GM12873 (cell line): ENCODE measurements at regions not wholly inside any gene's neighbourhood (a gene's known extent, or its start where the extent isn't known, plus 50 kb on each side); places are given as distances from the start of the nearest gene placed in this dataset.

Experiments
- TF ChIP-seq, protein P1 (sequence below): IDR thresholded peaks from 2 replicates; pipeline ENCODE4 v1.5.1; 2012; ENCODE audit warnings: low read depth, mild to moderate bottlenecking, moderate library complexity, low read length, control low read depth; ENCODE audit not compliant: insufficient read depth; ENCODE audit errors: missing control alignments

DNA sequence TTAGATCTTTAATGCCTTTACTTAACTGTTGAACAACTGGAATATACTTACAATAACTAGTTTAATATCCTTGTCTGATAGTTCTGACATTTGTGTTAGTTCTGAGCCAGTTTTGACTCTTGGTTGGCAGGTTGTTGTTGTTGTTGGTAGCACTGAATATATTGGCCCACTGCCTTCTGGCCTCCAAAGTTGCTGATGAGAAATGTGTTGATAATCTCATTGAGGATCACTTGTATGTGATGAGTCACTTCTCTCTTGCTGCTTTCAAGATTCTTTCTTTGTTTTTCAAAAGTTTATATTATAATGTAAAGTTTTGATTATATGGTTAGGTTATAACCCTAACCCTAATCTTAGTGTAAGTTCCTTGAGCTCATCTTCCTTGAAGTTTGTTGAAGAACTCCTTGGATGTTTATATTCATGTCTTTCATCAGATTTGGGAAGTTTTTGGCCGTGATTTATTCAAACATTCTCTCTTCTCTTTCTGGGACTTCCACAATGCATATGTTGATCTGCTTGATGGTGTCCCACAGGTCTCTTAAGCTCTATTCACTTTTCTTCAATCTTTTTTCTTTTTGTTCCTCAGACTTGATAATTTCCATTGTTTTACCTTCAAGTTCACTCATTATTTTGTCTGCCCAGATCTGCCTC is 149.7 kb downstream of the FGF18 start:
- TF ChIP-seq, protein P1, sequence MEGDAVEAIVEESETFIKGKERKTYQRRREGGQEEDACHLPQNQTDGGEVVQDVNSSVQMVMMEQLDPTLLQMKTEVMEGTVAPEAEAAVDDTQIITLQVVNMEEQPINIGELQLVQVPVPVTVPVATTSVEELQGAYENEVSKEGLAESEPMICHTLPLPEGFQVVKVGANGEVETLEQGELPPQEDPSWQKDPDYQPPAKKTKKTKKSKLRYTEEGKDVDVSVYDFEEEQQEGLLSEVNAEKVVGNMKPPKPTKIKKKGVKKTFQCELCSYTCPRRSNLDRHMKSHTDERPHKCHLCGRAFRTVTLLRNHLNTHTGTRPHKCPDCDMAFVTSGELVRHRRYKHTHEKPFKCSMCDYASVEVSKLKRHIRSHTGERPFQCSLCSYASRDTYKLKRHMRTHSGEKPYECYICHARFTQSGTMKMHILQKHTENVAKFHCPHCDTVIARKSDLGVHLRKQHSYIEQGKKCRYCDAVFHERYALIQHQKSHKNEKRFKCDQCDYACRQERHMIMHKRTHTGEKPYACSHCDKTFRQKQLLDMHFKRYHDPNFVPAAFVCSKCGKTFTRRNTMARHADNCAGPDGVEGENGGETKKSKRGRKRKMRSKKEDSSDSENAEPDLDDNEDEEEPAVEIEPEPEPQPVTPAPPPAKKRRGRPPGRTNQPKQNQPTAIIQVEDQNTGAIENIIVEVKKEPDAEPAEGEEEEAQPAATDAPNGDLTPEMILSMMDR, result no peak

DNA sequence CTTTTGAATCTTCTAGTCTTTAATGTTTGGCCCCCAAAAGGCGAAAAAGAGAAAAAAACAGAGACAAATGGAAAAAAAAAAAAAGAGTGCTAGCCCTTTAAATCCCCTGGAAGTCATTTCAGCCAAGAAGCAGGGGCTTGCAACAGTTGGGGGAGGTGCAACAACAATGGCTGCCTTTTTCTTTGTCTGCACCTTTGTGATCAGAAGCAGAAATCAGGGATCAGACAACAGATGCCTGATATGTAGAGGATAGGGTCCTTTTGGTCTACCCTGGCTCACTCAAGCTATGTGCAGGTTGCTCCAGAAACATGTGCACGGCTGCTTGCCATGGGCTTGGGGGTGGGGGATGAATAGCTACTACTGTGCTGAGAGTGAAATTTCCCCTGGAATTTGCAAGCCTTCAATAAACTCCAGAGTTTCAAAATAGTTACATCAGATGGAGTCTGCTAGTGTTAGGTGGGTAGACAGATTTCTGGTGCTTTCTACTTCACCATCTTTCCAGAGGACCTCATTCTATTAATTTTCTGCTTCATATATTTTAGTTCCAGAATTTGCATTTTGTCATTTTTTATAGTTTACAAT is 150.9 kb downstream of the FGF18 start:
- TF ChIP-seq, protein P1, result no peak

DNA sequence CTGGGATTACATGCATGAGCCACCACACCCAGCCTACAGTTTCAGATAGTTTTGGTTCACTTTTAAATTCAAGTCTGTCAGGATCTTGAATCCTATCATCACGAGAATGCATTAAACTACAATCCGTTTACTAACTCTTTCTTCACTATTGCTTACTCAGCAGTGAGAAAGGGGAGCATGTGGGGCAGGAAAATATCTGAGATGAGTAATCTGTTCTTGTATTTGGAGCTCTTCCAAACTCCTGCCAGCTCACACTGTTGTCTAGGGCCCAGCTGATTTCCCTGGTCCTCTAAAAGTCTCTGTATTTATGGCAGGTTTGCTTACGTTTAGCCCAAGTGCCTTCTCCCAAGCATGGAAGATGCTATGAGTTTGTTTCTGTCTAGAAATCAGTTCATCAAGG is 152.2 kb downstream of the FGF18 start:
- TF ChIP-seq, protein P1, result no peak

DNA sequence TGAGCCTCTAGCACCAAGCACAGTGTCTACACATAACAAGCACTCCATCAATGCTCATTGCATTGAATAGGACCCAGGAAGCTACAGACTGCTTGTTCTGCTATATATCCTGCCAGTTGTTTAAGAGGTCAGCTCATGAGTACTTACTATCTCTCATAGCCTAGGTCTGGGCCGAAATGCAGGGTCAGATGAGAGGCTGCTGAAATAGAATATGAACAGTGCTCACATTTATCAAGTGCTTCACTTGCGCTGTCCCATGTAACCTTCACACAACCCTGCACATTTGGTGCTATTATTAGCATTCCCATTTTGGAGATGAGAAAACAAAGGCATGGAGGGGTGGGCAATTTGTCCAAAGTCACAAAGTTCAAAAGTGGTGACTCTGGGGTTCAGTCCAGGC is 153.6 kb downstream of the FGF18 start:
- TF ChIP-seq, protein P1, result no peak

DNA sequence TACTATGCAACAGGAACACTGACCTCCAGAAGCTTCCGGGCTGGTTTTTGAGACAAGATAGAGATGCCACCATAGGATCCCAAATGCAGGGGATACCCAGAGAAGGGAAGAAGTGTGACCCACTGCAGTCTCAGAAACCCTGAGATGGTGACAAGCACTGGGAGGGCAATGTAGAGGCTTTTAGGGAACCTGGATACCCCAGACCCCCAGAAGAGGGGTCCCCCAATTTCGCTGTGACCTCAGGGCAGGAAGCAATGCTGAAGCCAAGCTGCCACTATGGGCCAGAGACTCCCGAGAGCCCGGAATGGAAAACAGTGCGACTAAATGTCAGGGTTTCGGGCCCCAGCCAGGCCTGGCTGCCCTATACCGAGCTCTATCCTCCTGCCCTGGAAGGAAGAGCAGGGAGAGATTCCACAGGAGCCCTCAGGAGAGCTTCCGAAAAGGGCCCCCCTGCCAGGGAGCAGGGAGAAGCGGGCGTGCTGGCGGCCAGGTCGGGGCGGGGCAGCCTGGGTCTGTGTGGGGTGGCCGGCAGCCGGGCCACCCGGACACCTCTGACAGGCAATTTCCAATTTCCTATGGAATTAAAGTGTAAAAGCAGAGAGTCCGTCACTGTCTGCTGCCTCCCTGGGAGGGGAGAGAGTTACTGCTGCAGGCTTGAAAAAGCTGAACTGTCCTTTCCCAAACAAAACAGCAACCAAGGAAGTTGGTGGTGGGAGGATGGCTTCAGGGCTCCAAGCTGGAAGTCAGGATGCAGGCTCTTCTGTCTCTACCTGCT is 154.2 kb downstream of the FGF18 start:
- TF ChIP-seq, protein P1, result no peak

DNA sequence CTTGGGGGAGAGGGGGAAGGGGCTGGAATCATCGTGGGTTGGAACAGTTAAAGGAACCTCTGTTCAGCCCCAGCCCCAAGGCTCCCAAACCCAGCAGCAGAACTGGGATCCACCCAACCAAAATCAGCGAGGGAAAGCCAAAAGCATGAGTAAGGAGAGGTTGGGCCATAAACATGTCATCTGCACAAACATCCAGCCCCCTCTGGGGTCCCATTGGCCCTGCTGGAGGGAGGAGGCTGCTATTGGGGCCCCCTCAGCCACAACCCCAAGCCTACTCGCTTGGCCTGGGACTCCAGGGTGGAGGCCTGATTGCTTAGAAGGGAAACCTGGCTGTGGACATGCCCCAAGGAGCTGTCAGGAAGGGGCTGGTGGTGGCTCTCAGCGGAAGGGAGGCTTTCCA is 154.9 kb downstream of the FGF18 start:
- TF ChIP-seq, protein P1, result no peak

DNA sequence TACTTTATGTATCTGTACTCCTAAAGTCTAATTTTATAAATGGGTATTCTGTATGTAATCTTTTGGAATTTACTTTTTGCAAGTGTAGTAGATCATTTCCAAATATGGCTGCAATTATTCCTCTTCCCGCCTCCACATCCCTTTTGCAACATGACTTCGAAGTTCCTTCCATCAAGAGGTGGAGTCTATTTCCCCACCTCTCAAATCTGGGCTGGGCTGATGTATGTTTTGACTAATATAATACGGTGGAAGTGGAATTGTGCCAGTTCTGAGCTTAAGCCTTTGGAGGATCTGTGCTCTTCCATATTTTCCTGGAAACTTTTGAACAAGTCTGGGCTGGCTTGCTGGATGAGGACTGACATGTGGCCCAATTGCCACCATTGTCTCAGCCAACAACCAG is 155.9 kb downstream of the FGF18 start:
- TF ChIP-seq, protein P1, result no peak
